GM23338 (cell line): ENCODE measurements at regions not wholly inside any gene's neighbourhood (a gene's known extent, or its start where the extent isn't known, plus 50 kb on each side); places are given as distances from the start of the nearest gene placed in this dataset.
A peak's percentile ranks its signal among the peaks of the same experiment; 100 is the strongest.

Experiments used
- ATAC-seq: fragments of 200-7000 bp; cut with Tn5 transposase; 3 replicates; pipeline ENCODE4 v1.9.1; 2020
- DNase-seq: peaks from one replicate; pipeline ENCODE4 v3.0.0-alpha.2; 2015; ENCODE audit warnings: low spot score
- H2AFZ ChIP-seq: fragments of 200-600 bp; sonication (generic); 2 replicates; pipeline ENCODE4 v1.8.0; 2016; ENCODE audit warnings: antibody characterized with exemption, mild to moderate bottlenecking, moderate library complexity
- H3F3A ChIP-seq: fragments of 200-600 bp; sonication (generic); replicated peaks from 2 replicates; pipeline ENCODE4 v1.8.0; 2017; ENCODE audit warnings: antibody characterized with exemption, mixed run types, low read depth
- H3K27ac ChIP-seq: fragments of 200-600 bp; sonication (generic); 2 replicates; pipeline ENCODE4 v1.6.1; 2016; ENCODE audit warnings: low read depth
- H3K27me3 ChIP-seq: fragments of 200-600 bp; sonication (generic); 2 replicates; pipeline ENCODE4 v1.8.0; 2016; ENCODE audit warnings: mild to moderate bottlenecking, mixed run types, moderate library complexity; ENCODE audit not compliant: insufficient read depth
- H3K36me3 ChIP-seq: fragments of 200-600 bp; sonication (generic); 2 replicates; pipeline ENCODE4 v1.8.0; 2016; ENCODE audit warnings: mild to moderate bottlenecking; ENCODE audit not compliant: insufficient read depth
- H3K4me1 ChIP-seq: fragments of 200-600 bp; sonication (generic); 2 replicates; pipeline ENCODE4 v1.8.0; 2016; ENCODE audit warnings: mild to moderate bottlenecking, moderate library complexity; ENCODE audit not compliant: insufficient read depth
- H3K4me2 ChIP-seq: fragments of 200-600 bp; sonication (generic); 2 replicates; pipeline ENCODE4 v1.7.1; 2017; ENCODE audit warnings: mixed run types
- H3K4me3 ChIP-seq: fragments of 200-600 bp; sonication (generic); 2 replicates; pipeline ENCODE4 v1.6.1; 2016; ENCODE audit warnings: mixed run types
- H3K79me2 ChIP-seq: fragments of 200-600 bp; sonication (generic); replicated peaks from 2 replicates; pipeline ENCODE4 v1.8.0; 2017; ENCODE audit warnings: mild to moderate bottlenecking; ENCODE audit not compliant: insufficient read depth
- H3K9me2 ChIP-seq: fragments of 200-600 bp; sonication (generic); 2 replicates; pipeline ENCODE4 v1.8.0; 2017; ENCODE audit not compliant: insufficient read depth
- H4K20me1 ChIP-seq: fragments of 200-600 bp; sonication (generic); replicated peaks from 2 replicates; pipeline ENCODE4 v1.8.0; 2017; ENCODE audit warnings: mild to moderate bottlenecking; ENCODE audit not compliant: insufficient read depth
- H3K27ac Mint-ChIP-seq: 2 replicates; pipeline ENCODE4 v1.8.0; 2020; ENCODE audit warnings: inconsistent platforms, mild to moderate bottlenecking, moderate library complexity, mixed read lengths
- H3K27me3 Mint-ChIP-seq: 3 replicates; pipeline ENCODE4 v1.8.0; 2022; ENCODE audit warnings: low read depth, mild to moderate bottlenecking, moderate library complexity, mixed read lengths, inconsistent platforms; ENCODE audit not compliant: insufficient read depth, poor library complexity
- H3K36me3 Mint-ChIP-seq: 3 replicates; pipeline ENCODE4 v1.8.0; 2021; ENCODE audit warnings: low read depth, mild to moderate bottlenecking, inconsistent platforms, moderate library complexity, mixed read lengths
- H3K4me1 Mint-ChIP-seq: 3 replicates; pipeline ENCODE4 v1.8.0; 2020; ENCODE audit warnings: mild to moderate bottlenecking, inconsistent platforms, mixed read lengths
- H3K4me3 Mint-ChIP-seq: 3 replicates; pipeline ENCODE4 v1.8.0; 2021; ENCODE audit warnings: moderate library complexity, mild to moderate bottlenecking, inconsistent platforms, mixed read lengths
- H3K9me3 Mint-ChIP-seq: 3 replicates; pipeline ENCODE4 v1.8.0; 2020; ENCODE audit warnings: moderate library complexity, mild to moderate bottlenecking, inconsistent platforms, mixed read lengths
- CTCF ChIP-seq, 2 experiments: fragments of 200-600 bp in 1 of 2; sonication (generic) in 1 of 2; conservative IDR thresholded peaks; 2 replicates each; pipeline versions ENCODE4 v1.5.1 to v1.6.1; 2016 to 2017; ENCODE audit warnings: antibody characterized with exemption in 2 of 2, low read depth in 2 of 2, mild to moderate bottlenecking in 2 of 2, moderate library complexity in 1 of 2
- ETS1 ChIP-seq: IDR thresholded peaks from 2 replicates; pipeline ENCODE4 v1.6.1; 2016; ENCODE audit warnings: antibody characterized with exemption
- EZH2 ChIP-seq: fragments of 200-600 bp; sonication (generic); IDR thresholded peaks from one replicate; pipeline ENCODE4 v1.8.0; 2017; ENCODE audit warnings: antibody characterized with exemption, mild to moderate bottlenecking, low read depth; ENCODE audit not compliant: unreplicated experiment
- EZH2phosphoT487 ChIP-seq: fragments of 200-600 bp; sonication (generic); IDR thresholded peaks from one replicate; pipeline ENCODE4 v1.8.1; 2018; ENCODE audit warnings: antibody characterized with exemption; ENCODE audit not compliant: unreplicated experiment
- JUNB ChIP-seq: IDR thresholded peaks from one replicate; pipeline ENCODE4 v1.6.1; 2016; ENCODE audit warnings: antibody characterized with exemption; ENCODE audit not compliant: unreplicated experiment
- POLR2AphosphoS5 ChIP-seq: IDR thresholded peaks from 2 replicates; pipeline ENCODE4 v1.6.1; 2016; ENCODE audit warnings: antibody characterized with exemption, low read depth
- REST ChIP-seq: IDR thresholded peaks from one replicate; pipeline ENCODE4 v1.6.1; 2018; ENCODE audit warnings: antibody characterized with exemption; ENCODE audit not compliant: unreplicated experiment
- STAT1 ChIP-seq: IDR thresholded peaks from one replicate; pipeline ENCODE4 v1.6.1; 2016; ENCODE audit warnings: antibody characterized with exemption; ENCODE audit not compliant: unreplicated experiment
- ZNF331 ChIP-seq: fragments of 250-450 bp; sonication (Bioruptor Pico); IDR thresholded peaks from 2 replicates; pipeline ENCODE4 v1.5.0; 2020; ENCODE audit warnings: low read depth, mild to moderate bottlenecking, moderate library complexity
- ZNF462 ChIP-seq: fragments of 250-450 bp; sonication (Bioruptor Pico); IDR thresholded peaks from 2 replicates; pipeline ENCODE4 v1.5.0; 2020; ENCODE audit warnings: mild to moderate bottlenecking, moderate library complexity

- no peak overlapping the region for H3K4me3 ChIP-seq
- no peak overlapping the region for H3K27ac Mint-ChIP-seq
Measured at GRCh38 chr20:12825226-12825595, 183.6 kb upstream of the SPTLC3 start.

GRCh38 chr20:12827816-12828385 lies 180.9 kb upstream of the SPTLC3 start:
- Histone ChIP-seq H4K20me1 (no peaks in the 10 kb centered on the region), H3K9me2 (no peaks in the 10 kb centered on the region), H2AFZ (no peak overlapping the region), H3K36me3 (no peaks in the 10 kb centered on the region), H3K4me2 (no peak overlapping the region), H3F3A (no peaks in the 10 kb centered on the region), H3K27me3 (no peaks in the 10 kb centered on the region), H3K79me2 (no peaks in the 10 kb centered on the region), H3K4me1 (no peaks in the 10 kb centered on the region), H3K27ac (no peak overlapping the region), H3K4me3 (no peak overlapping the region)
- H3K9me3 Mint-ChIP-seq: no peaks in the 10 kb centered on the region; the same call in 1 of the 3 replicates
- ATAC-seq: peak; percentile 51; the same call in 2 of the 3 replicates
- peaks cover under 1% of the 10 kb centered on the region for H3K27me3 Mint-ChIP-seq
- no peak overlapping the region for H3K27ac Mint-ChIP-seq
- peak; percentile 22 for DNase-seq
- no peak overlapping the region for H3K4me3 Mint-ChIP-seq
- H3K4me1 Mint-ChIP-seq: peaks cover 4% of the 10 kb centered on the region
- no peaks in the 10 kb centered on the region for H3K36me3 Mint-ChIP-seq
- no peak for TF ChIP-seq EZH2
- no peak for TF ChIP-seq ZNF331
- no peak for TF ChIP-seq REST
- TF ChIP-seq JUNB: no peak
- no peak for TF ChIP-seq ETS1
- TF ChIP-seq POLR2AphosphoS5: no peak
- no peak for TF ChIP-seq ZNF462 (CRISPR knock-in tag)
- no peak for TF ChIP-seq STAT1
- TF ChIP-seq CTCF (conservative IDR thresholded peaks at IDR 0.05; ENCODE audit: low read depth in 2 of 2): no peak

More at GRCh38 chr20:12825226-12825595, 183.6 kb upstream of the SPTLC3 start:
- Histone ChIP-seq H2AFZ (peak overlapping the region; percentile 44; the same call in 1 of the 2 replicates), H4K20me1 (no peaks in the 10 kb centered on the region), H3K4me2 (no peak overlapping the region), H3F3A (no peaks in the 10 kb centered on the region), H3K9me2 (no peaks in the 10 kb centered on the region), H3K36me3 (no peaks in the 10 kb centered on the region), H3K79me2 (no peaks in the 10 kb centered on the region), H3K27ac (no peak overlapping the region), H3K27me3 (no peaks in the 10 kb centered on the region), H3K4me1 (no peaks in the 10 kb centered on the region)
- Mint-ChIP-seq H3K36me3 (no peaks in the 10 kb centered on the region), H3K4me3 (no peak overlapping the region), H3K27me3 (peaks cover 3% of the 10 kb centered on the region), H3K9me3 (no peaks in the 10 kb centered on the region; the same call in 2 of the 3 replicates), H3K4me1 (peaks cover 15% of the 10 kb centered on the region)
- no peak for TF ChIP-seq EZH2phosphoT487
- ATAC-seq (no peak), DNase-seq (no peak)
